ENCODE measurements at regions not wholly inside any gene's neighbourhood (a gene's known extent, or its start where the extent isn't known, plus 50 kb on each side); places are given as distances from the start of the nearest gene placed in this dataset.
"Not testable (repeated sequence)": the region's sequence is repeated elsewhere in the genome, so short reads cannot be mapped to it uniquely, and the experiment has no call there.

GRCh38 chr16:34743115-34743514, 1283.7 kb downstream of the TP53TG3F start:
- Mint-ChIP-seq H3K9me3 (peaks cover 32% of the 10 kb centered on the region), H3K27me3 (no peaks in the 10 kb centered on the region), H3K4me1 (no peaks in the 10 kb centered on the region), H3K36me3 (ENCODE audit: low read depth) (peaks cover 18% of the 10 kb centered on the region), H3K27ac (no peak overlapping the region), H3K4me3 (no peak overlapping the region)
- no peak for ATAC-seq
- DNase-seq, result no peak

GRCh38 chr16:34758835-34759234, 1299.4 kb downstream of the TP53TG3F start:
- ATAC-seq, result no peak

GRCh38 chr16:34791835-34792234, 1332.4 kb downstream of the TP53TG3F start:
- H3K27me3 Mint-ChIP-seq, H3K4me3 Mint-ChIP-seq: not testable (repeated sequence)
- H3K9me3 Mint-ChIP-seq, result peaks cover 29% of the 10 kb centered on the region

More at GRCh38 chr16:34758835-34759234, 1299.4 kb downstream of the TP53TG3F start:
- Mint-ChIP-seq H3K4me3 (no peak overlapping the region), H3K36me3 (ENCODE audit: low read depth) (peaks cover 48% of the 10 kb centered on the region), H3K9me3 (peaks cover 70% of the 10 kb centered on the region), H3K27ac (no peak overlapping the region), H3K4me1 (no peaks in the 10 kb centered on the region), H3K27me3 (no peaks in the 10 kb centered on the region)
- DNase-seq, result no peak

GRCh38 chr16:34801875-34802274, 1342.5 kb downstream of the TP53TG3F start:
- ATAC-seq (no peak), DNase-seq (no peak)
- no peak overlapping the region for H3K4me3 Mint-ChIP-seq
- H3K36me3 Mint-ChIP-seq (ENCODE audit: low read depth), result no peaks in the 10 kb centered on the region
- no peak overlapping the region for H3K27ac Mint-ChIP-seq
- H3K4me1 Mint-ChIP-seq, result no peaks in the 10 kb centered on the region
- H3K27me3 Mint-ChIP-seq, result no peaks in the 10 kb centered on the region
- peaks cover 23% of the 10 kb centered on the region for H3K9me3 Mint-ChIP-seq

More at GRCh38 chr16:34791835-34792234, 1332.4 kb downstream of the TP53TG3F start:
- not testable (repeated sequence) for H3K27ac Mint-ChIP-seq; H3K4me1 Mint-ChIP-seq; ATAC-seq; H3K36me3 Mint-ChIP-seq (ENCODE audit: low read depth); DNase-seq

- DNase-seq (no peak), ATAC-seq (no peak)
- Mint-ChIP-seq H3K27ac (no peak overlapping the region), H3K36me3 (ENCODE audit: low read depth) (no peaks in the 10 kb centered on the region), H3K4me1 (no peaks in the 10 kb centered on the region), H3K9me3 (peaks cover 21% of the 10 kb centered on the region), H3K4me3 (no peak overlapping the region), H3K27me3 (no peaks in the 10 kb centered on the region)
Observed at GRCh38 chr16:34802396-34802795, 1343.0 kb downstream of the TP53TG3F start.

GRCh38 chr16:34802848-34803599, 1343.6 kb downstream of the TP53TG3F start:
- DNase-seq, result no peak
- Mint-ChIP-seq H3K27me3 (no peaks in the 10 kb centered on the region), H3K9me3 (peaks cover 20% of the 10 kb centered on the region), H3K4me1 (no peaks in the 10 kb centered on the region), H3K36me3 (ENCODE audit: low read depth) (no peaks in the 10 kb centered on the region), H3K27ac (no peak overlapping the region), H3K4me3 (no peak overlapping the region)
- ATAC-seq, result no peak

- Mint-ChIP-seq H3K27ac (no peak overlapping the region), H3K9me3 (peaks cover 16% of the 10 kb centered on the region), H3K27me3 (no peaks in the 10 kb centered on the region), H3K4me3 (no peak overlapping the region), H3K36me3 (ENCODE audit: low read depth) (no peaks in the 10 kb centered on the region), H3K4me1 (no peaks in the 10 kb centered on the region)
- ATAC-seq (no peak), DNase-seq (no peak)
Observed at GRCh38 chr16:34803683-34804416, 1344.4 kb downstream of the TP53TG3F start.

- H3K36me3 Mint-ChIP-seq (ENCODE audit: low read depth); H3K9me3 Mint-ChIP-seq; ATAC-seq; H3K27ac Mint-ChIP-seq; H3K4me1 Mint-ChIP-seq; DNase-seq; H3K27me3 Mint-ChIP-seq; H3K4me3 Mint-ChIP-seq: not testable (repeated sequence)
Observed at GRCh38 chr16:34806992-34807644, 1347.7 kb downstream of the TP53TG3F start.

- not testable (repeated sequence) for H3K9me3 Mint-ChIP-seq; DNase-seq; H3K4me3 Mint-ChIP-seq; ATAC-seq; H3K36me3 Mint-ChIP-seq (ENCODE audit: low read depth); H3K4me1 Mint-ChIP-seq; H3K27me3 Mint-ChIP-seq; H3K27ac Mint-ChIP-seq
Observed at GRCh38 chr16:34807844-34808243, 1348.4 kb downstream of the TP53TG3F start.

- H3K27me3 Mint-ChIP-seq; H3K36me3 Mint-ChIP-seq (ENCODE audit: low read depth); H3K9me3 Mint-ChIP-seq; H3K4me3 Mint-ChIP-seq; ATAC-seq; H3K4me1 Mint-ChIP-seq; H3K27ac Mint-ChIP-seq; DNase-seq: not testable (repeated sequence)
Observed at GRCh38 chr16:34808530-34808929, 1349.1 kb downstream of the TP53TG3F start.
